NCI-H2196 treated with DMSO at 0.1 percent for 48 hours (cell line): ENCODE measurements at regions not wholly inside any gene's neighbourhood (a gene's known extent, or its start where the extent isn't known, plus 50 kb on each side); places are given as distances from the start of the nearest gene placed in this dataset.

Source experiments
- DNase-seq: peaks from one replicate; lab custom pipeline; 2025; ENCODE audit not compliant: unreplicated experiment; lab: John Stamatoyannopoulos, UW

DNA sequence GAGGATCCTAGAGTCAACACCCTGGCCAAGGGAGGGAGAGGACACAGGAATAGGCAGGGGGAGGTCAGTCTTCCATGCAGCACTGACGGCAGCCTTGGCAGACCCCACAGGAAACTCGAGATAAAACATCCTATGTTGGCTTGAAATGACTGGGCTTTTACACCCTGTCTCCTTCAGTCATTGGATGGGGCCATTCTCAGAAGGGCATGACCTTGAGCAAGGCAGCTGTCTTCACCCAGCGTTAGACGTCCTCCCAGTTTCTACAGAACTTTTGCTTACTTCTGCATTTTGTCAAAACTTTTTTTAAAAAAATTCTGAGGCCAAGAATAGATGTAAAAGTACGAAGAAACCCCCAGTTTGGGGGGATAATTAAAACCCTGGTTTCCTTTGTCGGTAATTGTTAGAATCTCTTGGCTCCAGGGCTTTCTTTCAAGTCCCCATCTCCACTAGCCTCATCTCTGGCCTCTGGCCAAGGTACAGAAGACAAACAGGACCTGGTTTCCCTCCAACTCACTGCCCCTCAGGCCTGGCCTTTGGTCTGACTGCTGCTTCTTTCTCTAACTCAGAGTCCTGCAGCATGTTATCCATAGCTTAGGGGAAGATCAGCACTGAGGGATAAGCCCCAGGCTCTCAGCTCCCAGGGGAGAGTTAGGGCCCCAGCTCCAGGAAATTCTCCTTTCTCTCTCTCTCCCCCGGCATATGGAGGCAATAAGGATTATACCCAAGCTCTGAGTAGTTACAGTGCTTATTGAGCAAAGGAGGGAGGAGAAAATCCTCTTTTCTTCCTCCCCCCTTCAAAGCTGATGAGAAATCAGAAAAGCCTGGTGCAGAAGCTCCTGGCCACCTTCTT is 51.6 kb upstream of the KCND3 start:
- DNase-seq = no peak

DNA sequence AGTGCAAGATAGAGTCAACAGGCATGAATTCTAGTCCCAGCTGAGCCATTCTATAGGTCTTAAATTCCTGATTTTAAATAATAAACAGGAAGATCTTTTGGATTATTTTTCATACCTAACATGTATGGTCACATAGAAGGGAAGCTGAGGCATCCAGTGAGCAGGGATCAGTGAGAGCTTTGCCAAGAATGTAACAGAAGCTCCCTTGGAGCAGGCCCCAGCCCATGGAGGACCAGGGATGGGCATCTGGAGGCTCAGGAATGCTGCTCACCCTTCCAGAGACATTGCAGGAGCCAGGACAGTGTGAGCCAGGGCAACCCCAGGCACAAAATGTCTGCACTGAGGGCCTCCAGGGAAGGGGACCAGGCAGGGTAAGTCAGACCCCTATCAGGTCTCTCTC is 54.4 kb upstream of the KCND3 start:
- no peak for DNase-seq

DNA sequence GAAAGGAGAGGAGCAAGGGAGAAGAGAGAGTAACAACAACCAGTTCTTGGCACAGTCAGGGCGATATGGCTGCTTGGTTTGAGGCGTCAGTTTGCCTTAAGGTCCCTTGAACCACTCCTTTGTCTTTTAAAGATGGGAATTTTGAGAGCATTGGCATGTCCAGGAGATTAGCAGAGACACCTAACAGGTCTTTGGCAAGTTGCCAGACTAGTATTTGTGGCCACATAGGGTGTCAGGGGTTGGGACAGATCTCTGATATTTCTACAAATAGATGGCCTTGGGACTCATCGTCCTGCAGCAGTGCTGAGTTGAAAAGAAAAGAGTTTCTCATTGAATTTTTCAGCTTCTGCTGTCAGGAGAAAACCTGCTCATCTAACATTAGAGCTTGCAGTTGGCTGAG is 55.3 kb upstream of the KCND3 start:
- no peak for DNase-seq

DNA sequence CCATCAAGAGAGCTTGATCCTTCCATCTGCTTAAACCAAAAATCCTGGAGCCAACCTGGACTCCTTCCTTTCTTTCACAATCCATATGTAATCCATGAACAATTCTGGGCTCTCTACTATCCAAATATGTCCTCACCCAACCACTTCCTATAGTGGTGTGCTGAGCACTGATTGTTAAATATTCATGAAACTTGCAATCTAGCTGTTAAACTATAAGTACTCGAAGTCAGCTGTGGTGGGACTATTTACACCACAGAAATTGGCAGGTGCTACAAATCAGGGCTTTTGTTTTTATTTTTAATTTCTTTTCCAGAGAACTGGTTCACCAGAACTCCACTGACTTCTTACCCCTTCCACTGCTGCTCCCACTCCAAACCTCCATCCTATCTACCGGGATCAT is 57.2 kb upstream of the KCND3 start:
- no peak for DNase-seq

DNA sequence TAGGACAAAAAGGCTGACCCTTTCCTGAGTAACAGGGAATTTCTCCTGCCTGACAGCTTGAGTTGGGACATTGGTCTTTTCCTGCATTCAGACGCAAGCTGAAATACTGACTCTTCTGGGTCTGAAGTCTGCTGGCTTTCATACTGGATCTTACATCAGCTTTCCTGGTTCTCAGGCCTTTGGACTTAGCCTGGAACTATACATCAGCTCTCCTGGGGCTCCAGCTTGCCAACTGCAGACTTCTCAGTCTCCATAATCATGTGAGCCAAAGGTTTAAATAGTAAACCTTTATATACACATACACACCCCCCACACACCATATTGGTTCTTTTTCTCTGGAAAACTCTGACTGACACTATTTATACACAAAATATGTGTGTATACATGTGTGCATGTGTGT is 59.0 kb upstream of the KCND3 start:
- no peak for DNase-seq

DNA sequence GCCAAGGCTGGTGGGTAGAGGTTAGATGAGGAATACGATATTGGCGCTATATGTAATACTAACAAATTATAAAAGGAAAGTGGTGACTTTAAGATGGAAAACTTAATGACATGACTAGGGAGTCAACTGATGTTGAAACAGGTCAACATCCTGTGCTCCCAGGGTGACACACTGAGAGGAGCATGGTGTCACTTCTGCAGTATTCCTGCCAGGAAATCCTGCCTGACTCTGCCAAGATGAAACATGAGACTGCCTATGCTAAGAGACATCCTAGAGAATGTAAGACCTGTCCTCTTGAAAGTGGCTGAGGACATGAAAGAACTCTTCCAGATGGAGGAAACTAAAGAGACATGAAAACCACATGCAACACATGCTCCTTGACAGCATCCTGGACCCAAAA is 65.0 kb upstream of the KCND3 start:
- DNase-seq = no peak

DNA sequence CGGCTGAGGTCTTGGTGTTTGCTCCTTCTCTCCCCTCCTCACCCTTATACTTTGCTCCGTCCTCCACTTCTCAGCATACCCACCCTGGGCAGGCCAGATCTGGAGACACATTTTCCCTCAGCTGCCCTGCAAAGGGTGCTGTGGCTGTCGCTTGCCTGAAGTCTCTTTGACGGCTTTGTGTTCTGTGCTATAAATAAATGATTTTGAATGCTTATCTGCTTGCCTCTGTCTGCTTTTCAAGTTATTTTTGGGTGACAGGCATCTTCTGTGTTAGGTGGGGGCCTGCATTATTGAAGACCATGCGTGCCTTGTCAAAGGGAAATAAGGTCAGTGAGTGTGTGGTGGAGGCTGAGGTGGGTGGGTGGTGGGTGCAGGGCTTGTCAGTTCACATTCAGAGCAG is 66.9 kb upstream of the KCND3 start:
- DNase-seq = no peak

DNA sequence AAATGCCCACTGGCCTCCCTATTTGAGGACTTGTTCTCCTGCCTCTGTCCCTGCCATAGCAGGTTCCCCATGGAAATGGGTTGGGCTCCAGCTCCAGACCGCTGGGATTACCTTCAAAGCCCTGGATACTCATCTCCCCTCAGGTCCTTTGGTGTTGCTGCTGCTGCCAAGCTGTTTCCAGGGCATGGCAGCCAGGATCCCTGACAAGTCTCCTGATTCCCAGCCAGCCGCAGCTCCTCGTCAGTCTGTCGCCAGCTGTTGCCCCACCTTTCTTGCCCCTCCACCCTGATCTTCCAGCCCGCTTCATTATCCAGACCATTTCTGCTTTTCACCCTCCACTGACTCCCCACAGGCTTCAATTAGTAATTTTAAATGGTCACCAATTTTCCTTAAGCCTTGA is 68.3 kb upstream of the KCND3 start:
- no peak for DNase-seq

DNA sequence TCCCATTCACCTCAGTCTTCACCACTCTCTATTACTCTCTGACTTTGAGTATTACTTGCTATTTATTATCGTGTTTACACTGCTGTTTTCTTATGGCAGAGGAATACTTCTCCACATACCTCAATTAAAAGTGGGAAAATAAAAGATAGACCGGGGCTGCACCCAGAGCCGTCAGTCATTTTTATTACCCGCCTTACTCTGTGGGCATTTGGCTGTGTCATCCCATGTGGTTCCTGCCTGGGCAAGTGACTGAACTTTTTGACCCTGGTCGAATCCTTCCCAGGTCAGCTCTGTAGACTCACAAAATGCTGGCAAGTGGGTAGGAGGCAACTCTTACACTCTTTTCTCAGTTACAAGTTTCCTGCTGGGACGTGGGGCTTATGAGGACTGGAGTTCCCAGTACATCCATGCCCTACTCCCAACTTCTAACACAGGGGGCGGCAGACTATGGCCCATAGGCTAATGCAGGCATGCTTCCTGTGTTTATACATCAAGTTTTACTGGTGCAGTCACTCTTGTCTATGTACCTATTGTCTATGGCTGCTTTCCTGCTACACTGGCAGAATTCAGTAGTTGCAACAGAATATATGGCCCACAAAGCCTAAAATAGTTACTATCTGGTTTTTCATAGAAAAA is 69.5 kb upstream of the KCND3 start:
- no peak for DNase-seq

DNA sequence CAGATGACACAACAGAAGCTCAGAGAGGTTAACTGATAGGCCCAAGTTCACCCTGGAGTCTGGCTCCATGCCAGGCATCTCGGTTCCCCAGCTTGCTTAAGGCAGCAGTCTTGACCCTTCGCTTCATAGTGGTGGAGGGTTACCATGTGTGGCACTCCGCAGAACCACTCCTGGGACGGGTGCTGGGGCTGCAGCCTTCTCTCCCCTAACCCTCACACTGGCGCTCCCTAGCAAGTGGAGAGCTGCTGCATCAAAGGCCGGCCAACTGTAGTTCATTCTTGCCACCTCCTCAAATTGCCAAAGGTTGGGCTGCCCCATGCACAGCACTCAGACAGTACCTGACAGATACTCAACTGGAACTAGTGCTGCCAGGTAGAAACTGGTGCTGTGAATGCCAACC is 70.2 kb upstream of the KCND3 start:
- no peak for DNase-seq

DNA sequence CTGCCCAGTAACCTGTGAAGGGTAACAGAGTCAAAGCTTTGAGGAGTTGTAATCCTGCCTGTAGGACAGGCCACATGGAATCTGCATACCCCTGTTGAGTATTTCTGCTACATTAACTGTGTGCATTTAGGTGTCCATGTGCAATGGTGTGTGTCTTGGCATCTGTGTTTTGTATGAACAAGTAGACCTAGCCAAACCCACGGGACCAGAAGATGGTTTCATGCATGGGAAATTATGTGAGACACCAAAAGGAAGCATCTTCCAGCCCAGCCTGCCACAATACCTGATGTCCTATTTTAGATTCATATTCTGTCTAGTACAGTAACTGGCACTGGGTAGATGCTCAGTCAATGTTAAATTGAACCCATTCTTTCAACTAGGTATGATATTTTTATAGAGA is 70.8 kb upstream of the KCND3 start:
- no peak for DNase-seq

DNA sequence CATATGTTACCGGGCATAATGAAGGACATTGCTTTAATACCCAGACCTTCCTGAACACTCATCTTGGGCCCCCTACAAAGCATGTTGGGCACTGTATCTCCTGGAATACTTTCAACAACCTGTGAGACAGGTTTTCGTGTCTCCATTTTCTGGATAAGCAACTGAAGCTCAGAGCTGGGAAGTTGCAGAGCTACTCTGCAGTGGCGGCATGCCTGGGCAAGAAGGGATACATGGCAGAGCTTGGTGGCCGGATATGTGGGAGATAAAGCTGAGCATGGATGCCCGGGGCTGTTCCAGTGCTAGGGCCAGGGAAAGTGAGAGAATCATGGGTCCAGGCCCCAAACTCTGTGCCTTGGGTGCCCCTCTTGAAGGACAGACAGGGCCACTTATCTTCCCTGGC is 71.6 kb upstream of the KCND3 start:
- DNase-seq = no peak

DNA sequence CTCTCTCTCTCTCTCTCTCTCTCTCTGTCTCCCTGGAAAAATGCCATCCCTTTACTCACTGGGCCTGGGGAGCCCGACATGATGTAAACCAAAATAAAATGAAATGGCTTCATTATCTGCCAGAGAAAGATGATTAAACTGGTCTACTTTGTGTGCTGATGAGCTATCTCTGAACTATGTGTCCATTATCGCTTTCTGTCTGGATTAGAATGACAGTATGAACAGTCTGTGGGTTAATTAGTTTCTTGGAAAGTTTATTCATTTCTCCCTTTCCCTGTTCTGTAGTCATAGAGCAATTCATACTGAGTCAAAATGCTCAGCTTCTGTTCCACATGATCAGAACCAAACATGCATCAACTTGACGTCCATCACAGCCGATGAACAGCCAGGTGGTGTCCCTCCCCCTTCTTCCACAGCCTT is 72.4 kb upstream of the KCND3 start:
- no peak for DNase-seq

DNA sequence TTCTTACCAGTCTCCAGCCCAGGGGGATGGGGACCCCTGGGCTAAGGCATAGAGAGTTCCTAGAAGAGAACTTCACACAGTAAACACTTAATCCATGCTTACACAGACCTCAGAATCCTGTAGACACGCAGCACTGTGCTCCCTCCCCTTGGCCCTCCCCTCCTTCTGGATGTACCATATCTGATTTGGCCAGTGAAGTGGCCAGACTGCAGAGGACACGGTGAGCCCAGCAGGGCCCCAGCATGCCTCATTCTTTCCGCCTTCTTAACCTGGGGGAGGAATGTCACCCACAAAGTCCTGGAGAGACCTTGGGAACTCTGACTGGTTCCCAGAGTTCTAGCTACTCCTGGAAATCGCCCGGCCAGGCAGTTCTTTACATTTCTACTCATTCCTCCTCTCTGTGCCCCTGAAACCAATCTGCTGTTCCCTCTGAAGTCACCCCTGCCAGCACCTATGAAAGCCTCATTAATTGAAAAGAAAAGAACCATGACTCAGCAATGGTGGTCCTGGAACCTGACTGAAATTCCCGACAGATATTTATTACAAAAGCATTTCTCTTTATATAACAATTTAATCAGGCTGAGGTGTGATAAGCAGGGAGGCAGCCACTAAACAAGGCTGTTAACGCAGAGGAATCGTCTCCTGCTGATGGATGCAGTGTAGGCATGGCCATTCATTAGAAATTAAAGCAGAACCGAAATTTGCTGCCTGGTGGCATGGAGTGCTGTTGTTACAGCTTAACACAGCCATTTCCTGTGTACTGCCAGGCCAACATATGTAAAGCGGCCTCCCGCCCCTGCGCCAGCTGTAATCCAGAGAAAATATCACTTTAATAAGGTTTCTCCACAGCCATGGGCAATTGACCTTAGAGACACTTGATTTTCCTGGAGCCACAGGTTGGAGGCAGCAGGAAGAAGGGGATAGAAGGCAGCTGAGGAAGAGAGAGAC is 74.6 kb upstream of the KCND3 start:
- no peak for DNase-seq

DNA sequence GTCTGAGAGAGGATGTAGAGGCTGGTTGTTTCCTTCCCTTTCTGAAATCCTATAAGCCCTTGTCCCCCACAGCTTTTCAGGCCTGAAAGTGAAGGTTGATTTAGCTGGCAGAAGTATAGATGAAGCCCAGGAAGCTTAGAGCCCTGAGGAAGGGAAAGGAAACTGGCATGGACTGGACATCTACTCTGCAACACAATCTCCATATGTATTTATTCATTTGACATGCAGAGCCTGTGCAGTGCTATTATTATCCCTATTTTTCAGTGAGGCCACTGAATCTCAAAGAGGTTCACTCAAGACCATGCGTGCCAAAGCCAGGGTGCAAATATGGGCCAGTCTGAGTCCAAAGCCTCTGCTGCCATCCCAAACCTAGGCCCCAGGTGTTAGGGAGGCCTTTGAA is 78.5 kb upstream of the KCND3 start:
- DNase-seq = no peak

DNA sequence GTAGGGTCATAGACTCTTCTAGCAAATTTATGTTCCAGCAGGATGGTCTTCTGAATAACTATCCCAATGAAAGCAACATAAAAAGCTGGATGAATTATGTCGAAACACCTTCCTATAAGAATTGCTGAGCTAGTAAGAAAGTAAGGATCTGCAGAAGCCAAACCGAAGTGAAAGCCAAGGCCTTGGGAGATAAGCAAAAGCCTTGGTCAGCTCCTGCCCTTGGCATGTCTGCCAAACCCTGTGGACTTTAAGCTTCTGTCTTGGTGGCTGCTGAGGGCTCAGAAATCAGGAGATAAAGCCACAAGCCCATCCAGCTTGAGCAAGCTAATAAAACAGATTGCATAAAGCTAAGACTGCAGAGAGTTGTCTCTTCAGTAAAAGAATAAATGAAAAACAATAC is 81.2 kb upstream of the KCND3 start:
- DNase-seq = no peak

DNA sequence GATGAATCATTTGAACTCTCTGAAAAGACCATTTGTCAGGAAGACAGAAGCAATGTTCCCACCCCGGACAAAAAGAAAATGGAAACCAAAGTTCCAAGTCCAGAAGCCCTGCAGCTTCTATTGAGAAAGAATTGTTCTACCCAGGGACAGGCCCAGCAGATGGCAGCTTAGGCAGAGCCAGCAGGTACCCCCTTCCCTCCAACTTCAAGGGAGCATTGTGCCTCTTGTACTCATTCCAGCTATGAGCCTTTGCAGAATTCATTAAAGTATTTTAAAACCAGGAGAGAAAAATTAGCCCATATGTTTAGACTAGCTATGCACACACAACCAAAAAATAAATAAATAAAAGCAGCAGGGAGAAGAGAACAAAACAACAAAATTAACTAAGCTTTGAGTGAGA is 85.2 kb upstream of the KCND3 start:
- no peak for DNase-seq

DNA sequence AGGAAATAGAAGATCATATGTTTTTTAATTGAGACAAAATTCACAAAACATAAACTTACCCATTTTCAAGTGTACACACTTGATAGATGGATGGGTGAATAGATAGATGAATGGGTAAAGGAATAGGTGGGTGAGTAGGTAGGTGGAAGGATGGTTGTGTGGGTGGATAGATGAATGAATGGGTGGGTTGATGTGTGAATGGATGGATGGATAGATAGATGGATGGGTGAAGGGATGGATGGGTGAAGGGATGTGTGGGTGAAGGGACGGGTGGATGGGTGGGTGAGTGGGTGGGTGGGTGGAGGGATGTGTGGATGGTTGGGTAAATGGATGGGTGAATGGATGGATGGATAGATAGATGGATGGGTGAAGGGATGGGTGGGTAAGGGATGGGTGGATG is 86.1 kb upstream of the KCND3 start:
- no peak for DNase-seq

DNA sequence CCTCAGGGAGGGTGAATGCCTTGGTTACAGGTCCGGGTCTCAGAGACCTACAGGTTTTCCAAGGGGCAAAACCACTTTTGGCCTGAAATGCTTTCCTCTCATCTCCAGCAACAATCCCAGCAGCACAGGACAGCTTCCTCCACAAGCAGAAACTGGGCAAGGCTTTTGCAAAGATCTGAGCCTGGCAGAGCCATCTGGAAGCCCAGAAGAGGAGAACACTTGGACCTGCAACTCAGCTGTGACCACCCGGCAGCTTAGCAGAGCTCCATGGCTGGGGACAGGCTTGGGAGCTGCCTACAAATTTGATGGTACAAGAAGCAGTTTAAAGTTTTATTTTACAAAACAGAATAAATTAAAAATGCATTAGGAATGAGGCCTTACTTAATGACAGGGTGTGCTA is 90.0 kb upstream of the KCND3 start:
- DNase-seq = no peak

DNA sequence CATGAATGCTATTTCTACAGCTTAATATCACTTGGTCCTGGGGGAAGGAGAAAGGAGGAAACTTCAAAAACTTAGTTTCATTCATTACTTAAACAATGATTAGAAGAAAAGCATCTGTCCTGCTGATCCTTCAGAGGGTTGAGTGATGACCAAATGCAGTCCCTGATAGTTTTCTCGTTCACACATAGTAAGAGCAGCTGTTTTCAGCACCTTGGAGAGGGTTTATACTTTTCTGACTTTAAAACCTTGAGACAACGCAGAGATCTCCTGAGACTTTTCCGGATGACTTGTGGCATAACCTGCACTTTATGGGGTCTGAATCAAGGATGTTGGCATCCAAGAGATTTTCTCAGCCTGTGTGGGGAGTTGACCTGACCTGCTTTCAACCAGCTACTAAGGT is 94.0 kb upstream of the KCND3 start:
- no peak for DNase-seq

DNA sequence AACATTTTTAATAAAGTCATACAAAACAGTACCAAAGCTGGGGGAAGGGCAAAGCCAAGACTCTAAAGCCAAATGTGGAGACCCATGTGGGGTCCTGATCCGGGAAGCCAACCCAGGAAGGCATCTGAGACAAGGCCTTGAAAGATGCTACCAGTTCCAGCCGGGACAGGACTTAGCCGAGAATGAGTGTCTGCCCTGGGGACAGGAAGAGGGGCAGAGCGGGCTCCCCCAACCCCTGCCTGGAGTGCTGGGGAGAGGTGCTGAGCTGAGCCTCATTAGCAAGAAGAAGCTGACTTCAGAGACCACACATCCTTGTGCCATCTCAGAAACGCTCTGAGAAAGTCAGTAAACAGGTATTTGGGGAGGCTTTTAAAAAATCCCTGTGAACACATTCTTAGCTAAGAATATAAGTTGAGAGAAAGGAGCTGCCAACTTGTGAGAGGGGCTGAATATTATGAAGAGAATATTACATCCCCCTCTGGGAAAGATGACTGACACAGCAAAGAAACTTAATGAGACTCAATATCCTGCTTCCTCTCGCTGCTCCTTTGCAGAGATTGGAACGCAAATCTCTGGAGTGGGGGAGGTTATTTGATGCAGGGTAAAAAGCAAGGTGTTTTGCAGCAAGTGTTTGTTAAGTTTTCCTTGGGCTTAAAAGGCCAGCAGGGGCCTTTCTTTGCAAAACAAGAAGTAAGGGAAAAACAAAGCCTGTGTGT is 103.3 kb upstream of the KCND3 start:
- no peak for DNase-seq
